OCI-LY7 (cell line): ENCODE measurements at regions not wholly inside any gene's neighbourhood (a gene's known extent, or its start where the extent isn't known, plus 50 kb on each side); places are given as distances from the start of the nearest gene placed in this dataset.

Experiments used
- BruUV-seq: library from RNA; stranded (reverse); fragments of 400-500 nt; replicated peaks from 2 replicates; lab custom pipeline; 2021; lab: Mats Ljungman, UMichigan
- CTCF ChIA-PET: fragments of 300-600 bp; sonication (Branson Sonifier 250); formaldehyde crosslinking; loops from one replicate; lab custom pipeline; 2022; ENCODE audit warnings: antibody characterized with exemption; ENCODE audit not compliant: unreplicated experiment; lab: Charles Lee
- POLR2A ChIA-PET: fragments of 300-600 bp; sonication (Branson Sonifier 250); formaldehyde crosslinking; loops from one replicate; lab custom pipeline; 2022; ENCODE audit warnings: antibody characterized with exemption; lab: Charles Lee
- DNase-seq: peaks from one replicate; pipeline ENCODE4 v3.0.0-alpha.2; 2015; ENCODE audit warnings: low spot score
- H2AFZ ChIP-seq: fragments of 200-600 bp; sonication (generic), shearing (Covaris generic); 2 replicates; pipeline ENCODE4 v1.6.1; 2014; ENCODE audit warnings: mild to moderate bottlenecking, antibody characterized with exemption, low read length, moderate library complexity
- H3K27ac ChIP-seq: fragments of 200-600 bp; sonication (generic); 2 replicates; pipeline ENCODE4 v1.5.1; 2014; ENCODE audit warnings: mixed run types, low read depth, mild to moderate bottlenecking, moderate library complexity, low read length, inconsistent platforms; ENCODE audit not compliant: poor library complexity, severe bottlenecking
- H3K36me3 ChIP-seq: fragments of 200-600 bp; sonication (generic); 2 replicates; pipeline ENCODE4 v1.6.1; 2014; ENCODE audit warnings: mild to moderate bottlenecking, antibody characterized with exemption, low read length, moderate library complexity, mixed read lengths; ENCODE audit not compliant: insufficient read depth
- H3K4me1 ChIP-seq: fragments of 200-600 bp; sonication (generic); 2 replicates; pipeline ENCODE4 v1.5.1; 2014; ENCODE audit warnings: mild to moderate bottlenecking, low read length; ENCODE audit not compliant: insufficient read depth, poor library complexity, severe bottlenecking
- H3K4me2 ChIP-seq: fragments of 200-600 bp; sonication (generic); 2 replicates; pipeline ENCODE4 v1.6.1; 2014; ENCODE audit warnings: mild to moderate bottlenecking, low read length
- H3K4me3 ChIP-seq: fragments of 200-600 bp; sonication (generic); 2 replicates; pipeline ENCODE4 v1.5.1; 2014; ENCODE audit warnings: mild to moderate bottlenecking, low read depth, low read length; ENCODE audit not compliant: poor library complexity, severe bottlenecking
- H3K79me2 ChIP-seq: fragments of 200-600 bp; sonication (generic); 2 replicates; pipeline ENCODE4 v1.6.1; 2016; ENCODE audit warnings: low read depth, mild to moderate bottlenecking, low read length, moderate library complexity, mixed read lengths; ENCODE audit not compliant: insufficient read depth
- H3K9me2 ChIP-seq: fragments of 200-600 bp; sonication (generic); 2 replicates; pipeline ENCODE4 v1.6.1; 2016; ENCODE audit warnings: mild to moderate bottlenecking, low read length, mixed read lengths; ENCODE audit not compliant: insufficient read depth
- H3K9me3 ChIP-seq: fragments of 200-600 bp; sonication (generic); 2 replicates; pipeline ENCODE4 v1.6.1; 2014; ENCODE audit warnings: mild to moderate bottlenecking, mixed run types, low read length, mixed read lengths
- H4K20me1 ChIP-seq: fragments of 200-600 bp; sonication (generic); 2 replicates; pipeline ENCODE4 v1.6.1; 2014; ENCODE audit warnings: mild to moderate bottlenecking, antibody characterized with exemption, low read length, moderate library complexity, mixed read lengths; ENCODE audit not compliant: insufficient read depth
- CTCF ChIP-seq: fragments of 200-600 bp; sonication (generic); conservative IDR thresholded peaks from 2 replicates; pipeline ENCODE4 v1.5.1; 2014; ENCODE audit warnings: mild to moderate bottlenecking, antibody characterized with exemption, low read length, moderate library complexity, mixed read lengths
- EZH2phosphoT487 ChIP-seq: fragments of 200-600 bp; sonication (generic); IDR thresholded peaks from 2 replicates; pipeline ENCODE4 v1.6.1; 2018; ENCODE audit warnings: low read depth, borderline replicate concordance, mild to moderate bottlenecking, mixed run types, antibody characterized with exemption, low read length, moderate library complexity, mixed read lengths
- intact Hi-C: fragments of 100-400 bp; cut with micrococcal nuclease; formaldehyde crosslinking; loops from one replicate; pipeline ENCODE4 v1.10.0; 2022; ENCODE audit not compliant: unreplicated experiment

GRCh38 chr4:133641191-133641590, 492.1 kb downstream of the PCDH10 start:
- CTCF ChIA-PET, result no interaction called here
- Histone ChIP-seq H3K36me3 (no peaks in the 10 kb centered on the region), H4K20me1 (no peaks in the 10 kb centered on the region)

GRCh38 chr4:133638751-133639150, 489.7 kb downstream of the PCDH10 start:
- Histone ChIP-seq H3K79me2 (no peaks in the 10 kb centered on the region), H3K9me2 (no peaks in the 10 kb centered on the region), H3K4me2 (no peak overlapping the region), H3K27ac (no peak overlapping the region), H3K4me1 (no peaks in the 10 kb centered on the region), H2AFZ (no peak overlapping the region), H3K9me3 (no peaks in the 10 kb centered on the region), H4K20me1 (no peaks in the 10 kb centered on the region), H3K36me3 (no peaks in the 10 kb centered on the region), H3K4me3 (no peak overlapping the region)
- TF ChIP-seq CTCF, result no peak
- no peak for TF ChIP-seq EZH2phosphoT487
- CTCF ChIA-PET, result no interaction called here
- BruUV-seq, result no TSS peak
- POLR2A ChIA-PET, result no interaction called here
- no peak for DNase-seq
- intact Hi-C loops, result no loop called here

More at GRCh38 chr4:133641191-133641590, 492.1 kb downstream of the PCDH10 start:
- Histone ChIP-seq H3K4me3 (no peak overlapping the region), H3K9me2 (no peaks in the 10 kb centered on the region), H3K4me1 (no peaks in the 10 kb centered on the region), H3K4me2 (no peak overlapping the region), H3K9me3 (no peaks in the 10 kb centered on the region), H2AFZ (no peak overlapping the region), H3K79me2 (no peaks in the 10 kb centered on the region), H3K27ac (no peak overlapping the region)
- no peak for DNase-seq
- POLR2A ChIA-PET, result no interaction called here
- no TSS peak for BruUV-seq
- no peak for TF ChIP-seq CTCF
- TF ChIP-seq EZH2phosphoT487, result no peak
- intact Hi-C loops, result no loop called here

GRCh38 chr4:133637161-133637560, 488.1 kb downstream of the PCDH10 start:
- H2AFZ ChIP-seq, result no peak overlapping the region
- H3K4me2 ChIP-seq, result no peak overlapping the region
- no peak overlapping the region for H3K27ac ChIP-seq
- no peaks in the 10 kb centered on the region for H4K20me1 ChIP-seq
- TF ChIP-seq CTCF, result no peak
- no peak for TF ChIP-seq EZH2phosphoT487
- CTCF ChIA-PET, result no interaction called here
- POLR2A ChIA-PET, result no interaction called here
- no peaks in the 10 kb centered on the region for H3K36me3 ChIP-seq
- DNase-seq, result no peak
- H3K9me3 ChIP-seq, result no peaks in the 10 kb centered on the region
- no peaks in the 10 kb centered on the region for H3K4me1 ChIP-seq
- H3K79me2 ChIP-seq, result no peaks in the 10 kb centered on the region
- BruUV-seq, result no TSS peak
- intact Hi-C loops, result no loop called here
- H3K9me2 ChIP-seq, result no peaks in the 10 kb centered on the region
- no peak overlapping the region for H3K4me3 ChIP-seq
